Esophagus muscularis mucosa (tissue), 4 donors: ENCODE measurements at regions not wholly inside any gene's neighbourhood (a gene's known extent, or its start where the extent isn't known, plus 50 kb on each side); places are given as distances from the start of the nearest gene placed in this dataset.
"Not testable (repeated sequence)": the region's sequence is repeated elsewhere in the genome, so short reads cannot be mapped to it uniquely, and the experiment has no call there.

Experiments used
- DNase-seq: peaks from one replicate; pipeline ENCODE4 v3.0.0-alpha.2; 2017; ENCODE audit errors: extremely low spot score
- H3K27ac ChIP-seq, 4 donors: fragments of 200-600 bp; sonication (generic); replicated peaks in 1 of 4; 1 replicate in 3 of 4; 2 replicates in 1 of 4; pipeline ENCODE4 v1.5.1; 2016 to 2019; ENCODE audit warnings: mild to moderate bottlenecking in 1 of 4
- H3K27me3 ChIP-seq, 4 donors: fragments of 200-600 bp; sonication (generic); one replicate each; pipeline versions ENCODE4 v1.5.1 to v1.6.0; 2016 to 2019
- H3K36me3 ChIP-seq, 4 donors: fragments of 200-600 bp; sonication (generic); one replicate each; pipeline ENCODE4 v1.5.1; 2016 to 2019
- H3K4me1 ChIP-seq, 4 donors: fragments of 200-600 bp; sonication (generic); one replicate each; pipeline ENCODE4 v1.5.1; 2016 to 2019
- H3K4me3 ChIP-seq, 4 donors: fragments of 200-600 bp; sonication (generic); 1 replicate in 2 of 4; 2 replicates in 2 of 4; pipeline ENCODE4 v1.5.1; 2016 to 2019; ENCODE audit warnings: mild to moderate bottlenecking in 4 of 4, moderate library complexity in 1 of 4
- H3K9me3 ChIP-seq, 4 donors: fragments of 200-600 bp; sonication (generic); 1 replicate in 3 of 4; 2 replicates in 1 of 4; pipeline ENCODE4 v1.5.1; 2016 to 2019
- EP300 ChIP-seq: sonication (generic); formaldehyde crosslinking; IDR thresholded peaks from one replicate; pipeline ENCODE4 v1.6.1; 2017; ENCODE audit warnings: antibody characterized with exemption
- POLR2A ChIP-seq: fragments of 450-650 bp; IDR thresholded peaks from one replicate; pipeline ENCODE4 v1.6.1; 2017; ENCODE audit warnings: antibody characterized with exemption, moderate library complexity, mild to moderate bottlenecking, low read depth
- POLR2AphosphoS5 ChIP-seq, 2 donors: sonication (generic); formaldehyde crosslinking; IDR thresholded peaks; one replicate each; pipeline ENCODE4 v1.6.1; 2017; ENCODE audit warnings: antibody characterized with exemption in 2 of 2
- WGBS: methylation state at CpG from one replicate; pipeline ENCODE4 v1.1.5; 2018; 5-methylcytosine and 5-hydroxymethylcytosine counted together
- intact Hi-C: fragments of 100-400 bp; cut with DNase I; formaldehyde crosslinking; loops from one replicate; pipeline ENCODE4 v1.15.1; 2023
- TF ChIP-seq, protein P1 (sequence below), 3 experiments: fragments of 200-600 bp in 2 of 3; fragments of 450-650 bp in 1 of 3; sonication (generic) in 2 of 3; IDR thresholded peaks; one replicate each; pipeline ENCODE4 v1.5.1; 2017 to 2019; ENCODE audit warnings: antibody characterized with exemption in 3 of 3, mild to moderate bottlenecking in 2 of 3, moderate library complexity in 1 of 3

- H3K4me1 ChIP-seq = no peaks in the 10 kb centered on the region
- H3K36me3 ChIP-seq = no peaks in the 10 kb centered on the region
- DNase-seq = no peak
- no peak overlapping the region for H3K27ac ChIP-seq
- no peak for TF ChIP-seq POLR2AphosphoS5 (IDR thresholded peaks at IDR 0.05)
- no peak for TF ChIP-seq EP300
- TF ChIP-seq, protein P1, sequence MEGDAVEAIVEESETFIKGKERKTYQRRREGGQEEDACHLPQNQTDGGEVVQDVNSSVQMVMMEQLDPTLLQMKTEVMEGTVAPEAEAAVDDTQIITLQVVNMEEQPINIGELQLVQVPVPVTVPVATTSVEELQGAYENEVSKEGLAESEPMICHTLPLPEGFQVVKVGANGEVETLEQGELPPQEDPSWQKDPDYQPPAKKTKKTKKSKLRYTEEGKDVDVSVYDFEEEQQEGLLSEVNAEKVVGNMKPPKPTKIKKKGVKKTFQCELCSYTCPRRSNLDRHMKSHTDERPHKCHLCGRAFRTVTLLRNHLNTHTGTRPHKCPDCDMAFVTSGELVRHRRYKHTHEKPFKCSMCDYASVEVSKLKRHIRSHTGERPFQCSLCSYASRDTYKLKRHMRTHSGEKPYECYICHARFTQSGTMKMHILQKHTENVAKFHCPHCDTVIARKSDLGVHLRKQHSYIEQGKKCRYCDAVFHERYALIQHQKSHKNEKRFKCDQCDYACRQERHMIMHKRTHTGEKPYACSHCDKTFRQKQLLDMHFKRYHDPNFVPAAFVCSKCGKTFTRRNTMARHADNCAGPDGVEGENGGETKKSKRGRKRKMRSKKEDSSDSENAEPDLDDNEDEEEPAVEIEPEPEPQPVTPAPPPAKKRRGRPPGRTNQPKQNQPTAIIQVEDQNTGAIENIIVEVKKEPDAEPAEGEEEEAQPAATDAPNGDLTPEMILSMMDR (IDR thresholded peaks at IDR 0.05) = no peak
- no peak for TF ChIP-seq POLR2A
- H3K27me3 ChIP-seq = no peaks in the 10 kb centered on the region
- H3K4me3 ChIP-seq = no peak overlapping the region
- H3K9me3 ChIP-seq = no peaks in the 10 kb centered on the region
- intact Hi-C loops = no loop called here
- 79% methylated on average over 1 of the region's 1 CpG for WGBS
These were observed 295.3 kb upstream of the GALNTL6 start for GRCh38 chr4:171517883-171518282.

DNA sequence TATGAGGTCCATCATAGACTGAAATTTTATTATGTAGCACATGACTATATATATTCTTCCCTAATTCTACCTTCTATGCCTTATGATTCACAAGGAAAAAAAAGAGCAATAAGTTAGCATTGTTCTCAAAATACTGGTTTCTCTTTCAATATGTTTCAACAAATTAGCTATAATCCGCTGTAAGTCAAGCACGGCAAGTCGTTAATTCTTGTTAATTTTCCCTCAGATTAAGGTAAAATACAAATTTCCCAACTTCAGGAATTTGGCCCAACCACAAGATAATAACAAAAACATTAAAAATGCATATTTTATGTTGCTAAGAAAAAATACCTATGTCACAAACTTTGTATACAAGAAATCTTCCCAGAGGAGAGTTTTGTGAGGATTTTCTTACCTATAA, 296.5 kb upstream of the GALNTL6 start:
- WGBS = 59% methylated on average over 3 of the region's 3 CpGs
- no peak overlapping the region for H3K27ac ChIP-seq
- no peaks in the 10 kb centered on the region for H3K9me3 ChIP-seq
- no peak overlapping the region for H3K4me3 ChIP-seq
- DNase-seq = no peak
- no peaks in the 10 kb centered on the region for H3K4me1 ChIP-seq
- TF ChIP-seq EP300 (no peak), POLR2AphosphoS5 (IDR thresholded peaks at IDR 0.05) (no peak), POLR2A (no peak)
- TF ChIP-seq, protein P1 (IDR thresholded peaks at IDR 0.05) = no peak
- intact Hi-C loops = no loop called here
- H3K27me3 ChIP-seq = no peaks in the 10 kb centered on the region
- no peaks in the 10 kb centered on the region for H3K36me3 ChIP-seq

DNA sequence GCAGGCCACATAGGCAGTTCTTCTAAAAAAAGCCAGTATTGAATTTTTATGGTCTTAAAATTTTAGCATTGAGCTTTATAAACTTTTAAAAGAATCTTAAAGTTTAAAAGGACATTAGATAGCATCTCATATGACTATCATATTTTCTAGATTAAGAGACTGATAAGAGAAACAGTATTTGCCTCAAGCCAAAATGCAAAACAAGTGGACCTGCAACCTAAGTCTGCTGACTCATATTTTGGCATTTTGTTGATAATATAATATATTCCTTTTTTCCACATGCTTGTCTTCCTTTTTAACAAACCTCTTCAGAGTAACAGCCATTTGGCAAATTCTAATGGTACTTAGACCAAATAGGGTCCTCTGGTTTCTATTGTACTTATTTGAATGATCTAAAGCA, 328.5 kb upstream of the GALNTL6 start:
- H3K27me3 ChIP-seq = no peaks in the 10 kb centered on the region
- H3K4me3 ChIP-seq = no peak overlapping the region
- intact Hi-C loops = no loop called here
- H3K36me3 ChIP-seq = no peaks in the 10 kb centered on the region
- DNase-seq = no peak
- no peak overlapping the region for H3K27ac ChIP-seq
- H3K4me1 ChIP-seq = no peaks in the 10 kb centered on the region
- H3K9me3 ChIP-seq = no peaks in the 10 kb centered on the region
- TF ChIP-seq, protein P1 (IDR thresholded peaks at IDR 0.05) = no peak
- no peak for TF ChIP-seq POLR2AphosphoS5 (IDR thresholded peaks at IDR 0.05)
- TF ChIP-seq POLR2A = no peak
- TF ChIP-seq EP300 = no peak

- 58% methylated on average over 1 of the region's 1 CpG for WGBS
- intact Hi-C loops = no loop called here
These were observed 335.0 kb upstream of the GALNTL6 start for GRCh38 chr4:171478181-171478580.

DNA sequence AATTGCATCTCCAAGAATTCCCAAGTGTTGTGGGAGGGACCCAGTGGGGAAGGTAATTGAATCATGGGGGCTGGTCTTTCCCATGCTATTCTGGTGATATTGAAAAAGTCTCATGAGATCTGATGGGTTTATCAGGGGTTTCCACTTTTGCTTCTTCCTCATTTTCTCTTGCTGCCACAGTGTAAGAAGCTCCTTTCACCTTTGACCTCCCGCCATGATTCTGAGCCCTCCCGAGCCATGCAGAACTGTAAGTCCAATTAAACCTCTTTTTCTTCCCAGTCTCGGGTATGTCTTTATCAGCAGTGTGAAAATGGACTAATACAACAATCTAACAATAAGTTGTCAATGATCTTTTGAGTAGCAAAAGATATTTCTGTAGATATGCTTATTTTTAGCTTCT, 338.1 kb upstream of the GALNTL6 start:
- intact Hi-C loops, DNase-seq, H3K4me3 ChIP-seq, H3K36me3 ChIP-seq, H3K4me1 ChIP-seq, H3K27ac ChIP-seq, H3K27me3 ChIP-seq, H3K9me3 ChIP-seq: not testable (repeated sequence)
- 74% methylated on average over 3 of the region's 3 CpGs for WGBS

More at GRCh38 chr4:171478181-171478580, 335.0 kb upstream of the GALNTL6 start:
- no peaks in the 10 kb centered on the region for H3K4me1 ChIP-seq
- H3K27me3 ChIP-seq = no peaks in the 10 kb centered on the region
- TF ChIP-seq POLR2AphosphoS5 (IDR thresholded peaks at IDR 0.05) (no peak), EP300 (no peak), POLR2A (no peak)
- TF ChIP-seq, protein P1 (IDR thresholded peaks at IDR 0.05) = no peak
- no peaks in the 10 kb centered on the region for H3K36me3 ChIP-seq
- H3K9me3 ChIP-seq = no peaks in the 10 kb centered on the region
- no peak overlapping the region for H3K4me3 ChIP-seq
- no peak for DNase-seq
- H3K27ac ChIP-seq = no peak overlapping the region
